GM18858 (cell line): ENCODE measurements at regions not wholly inside any gene's neighbourhood (a gene's known extent, or its start where the extent isn't known, plus 50 kb on each side); places are given as distances from the start of the nearest gene placed in this dataset.

Experiments
- ATAC-seq: cut with Tn5 transposase; IDR thresholded peaks from one replicate; pipeline ENCODE4 v1.9.1; 2021; ENCODE audit not compliant: unreplicated experiment

DNA sequence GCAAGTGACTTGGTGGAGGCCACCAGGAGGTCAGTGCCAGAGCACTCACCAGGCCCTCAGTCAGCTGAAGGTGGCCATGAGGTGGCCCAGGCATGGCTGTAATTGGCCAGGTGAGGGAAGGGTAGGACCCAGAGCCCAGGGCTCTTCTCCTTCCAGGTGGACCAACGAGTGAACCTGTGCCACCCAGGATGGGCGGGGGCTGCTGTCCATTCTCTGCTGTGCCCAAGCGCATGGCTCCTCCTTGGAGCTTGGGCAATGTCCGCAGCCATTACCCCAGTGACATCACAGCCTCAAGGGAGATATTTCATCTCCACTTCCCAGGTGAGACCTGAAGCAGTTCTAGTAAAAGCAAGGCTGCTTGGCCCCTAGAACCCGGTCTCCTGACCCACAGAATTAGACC lies 303.0 kb upstream of the FOXF1 start:
- ATAC-seq, result no peak

DNA sequence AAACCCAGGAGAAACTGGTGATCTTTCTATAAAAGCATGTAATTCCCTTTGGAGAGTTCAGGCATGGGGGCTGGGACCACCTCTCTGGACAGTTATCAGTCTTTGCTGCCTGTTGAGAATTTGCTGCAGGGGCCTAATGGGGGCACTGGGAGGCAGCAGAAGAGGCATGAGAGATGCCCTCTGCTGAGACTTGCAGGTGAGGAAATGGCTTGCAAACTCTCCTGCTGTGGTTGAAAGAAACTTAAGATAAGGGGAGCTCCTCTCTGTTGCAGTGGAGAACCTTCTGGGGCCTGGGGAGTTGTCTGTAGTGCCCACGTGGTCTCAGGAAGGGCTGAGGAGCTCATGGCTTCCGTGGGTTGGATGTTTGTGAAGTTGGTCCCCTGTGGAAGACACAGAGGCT lies 301.1 kb upstream of the FOXF1 start:
- ATAC-seq, result no peak

DNA sequence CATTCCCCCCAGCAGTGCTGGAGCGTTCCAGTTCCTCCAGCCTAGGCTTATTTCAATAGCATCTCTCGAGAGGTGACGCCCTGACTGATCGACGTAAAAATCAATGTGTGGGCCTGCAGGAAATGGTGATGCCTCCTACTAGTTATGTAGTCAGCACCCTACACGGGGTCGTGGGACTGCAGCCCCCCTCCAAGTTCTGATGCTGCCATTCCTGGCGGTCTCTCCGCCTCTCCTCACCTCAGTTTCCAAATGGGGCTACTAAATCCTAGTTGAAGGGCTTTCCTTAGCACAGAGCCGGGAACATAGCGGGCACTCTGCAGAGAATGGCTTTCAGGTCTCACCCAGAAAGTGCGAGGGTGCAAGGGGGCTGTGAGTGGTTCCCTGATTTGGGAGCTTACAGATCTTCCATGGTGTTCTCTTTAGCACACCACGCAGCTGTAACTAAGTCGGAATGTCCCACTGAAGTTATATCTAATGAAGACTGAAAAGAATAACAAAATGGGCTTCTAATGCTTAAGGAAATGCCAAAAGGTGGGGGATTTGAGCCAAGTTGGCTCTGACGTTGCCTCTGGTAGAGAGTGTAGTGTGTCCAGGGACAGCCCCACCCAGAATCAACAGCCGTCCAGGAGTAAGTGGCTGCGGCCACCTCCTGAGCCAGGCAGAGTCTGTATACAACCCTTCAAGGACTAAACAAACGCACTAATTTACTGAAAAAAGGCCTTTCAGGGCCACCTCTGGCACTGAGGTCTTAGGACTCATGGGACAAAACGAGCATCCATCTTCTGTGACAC lies 299.7 kb upstream of the FOXF1 start:
- ATAC-seq, result no peak

DNA sequence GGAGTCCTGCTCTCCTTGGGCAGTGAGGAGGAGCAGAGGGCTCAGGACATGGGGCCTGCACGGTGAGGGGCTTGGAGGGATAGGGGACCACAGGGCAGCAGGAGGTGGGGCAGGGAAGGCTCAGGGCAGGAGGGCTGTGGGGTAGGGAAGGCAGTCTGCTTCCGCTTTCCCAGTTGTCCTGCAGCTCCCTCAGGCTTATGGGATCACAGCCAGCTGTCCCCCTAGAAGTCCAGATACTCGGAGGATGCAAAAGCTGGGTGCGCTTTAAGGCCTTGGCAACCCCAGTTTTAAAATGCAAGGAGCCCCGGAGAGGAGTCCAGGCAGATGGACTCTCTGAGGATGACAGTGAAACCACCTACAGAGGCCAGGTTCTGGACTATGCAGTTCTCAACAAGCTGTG lies 299.1 kb upstream of the FOXF1 start:
- no peak for ATAC-seq

DNA sequence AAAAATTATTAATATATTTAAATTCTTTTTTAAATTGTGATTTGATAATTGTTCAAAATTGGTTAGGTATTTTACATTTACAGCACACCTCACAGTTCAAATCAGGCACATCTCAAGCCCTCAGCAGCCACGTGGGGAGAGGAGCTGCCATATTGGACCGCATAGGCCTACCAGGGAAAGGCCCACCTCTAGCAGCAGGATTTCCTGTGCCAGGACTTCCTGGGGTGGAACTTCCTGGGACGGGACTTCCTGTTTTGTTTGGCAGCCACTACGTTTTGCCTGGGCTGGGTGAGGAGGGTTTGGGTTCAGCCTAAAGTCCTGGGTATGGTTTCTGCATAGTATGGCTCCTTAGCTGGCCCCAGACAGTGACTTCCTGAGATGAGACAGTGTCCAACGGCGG lies 298.5 kb upstream of the FOXF1 start:
- ATAC-seq, result no peak

DNA sequence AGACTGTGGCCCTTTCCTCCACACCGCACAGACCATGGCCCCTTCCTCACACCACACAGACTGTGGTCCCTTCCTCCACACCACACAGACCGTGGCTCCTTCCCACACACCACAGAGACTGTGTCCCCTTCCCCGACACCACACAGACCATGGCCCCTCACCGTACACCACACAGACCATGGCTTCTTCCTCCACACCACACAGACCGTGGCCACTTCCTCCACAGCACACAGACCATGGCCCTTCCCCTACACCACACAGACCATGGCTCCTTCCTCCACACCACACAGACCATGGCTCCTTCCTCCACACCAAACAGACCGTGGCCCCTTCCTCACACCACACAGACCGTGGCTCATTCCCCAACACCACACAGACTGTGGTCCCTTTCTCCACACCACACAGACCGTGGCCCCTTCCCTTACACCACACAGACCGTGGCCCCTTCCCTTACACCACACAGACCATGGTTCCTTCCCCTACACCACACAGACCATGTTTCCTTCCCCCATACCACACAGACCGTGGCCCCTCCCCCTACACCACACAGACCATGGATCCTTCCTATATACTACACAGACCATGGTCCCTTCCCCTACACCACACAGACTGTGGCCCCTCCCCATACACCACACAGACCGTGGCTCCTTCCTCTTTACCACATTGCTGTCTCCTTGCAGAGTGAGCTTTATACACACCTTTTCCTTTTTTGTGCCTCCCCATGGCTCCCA lies 297.5 kb upstream of the FOXF1 start:
- no peak for ATAC-seq

DNA sequence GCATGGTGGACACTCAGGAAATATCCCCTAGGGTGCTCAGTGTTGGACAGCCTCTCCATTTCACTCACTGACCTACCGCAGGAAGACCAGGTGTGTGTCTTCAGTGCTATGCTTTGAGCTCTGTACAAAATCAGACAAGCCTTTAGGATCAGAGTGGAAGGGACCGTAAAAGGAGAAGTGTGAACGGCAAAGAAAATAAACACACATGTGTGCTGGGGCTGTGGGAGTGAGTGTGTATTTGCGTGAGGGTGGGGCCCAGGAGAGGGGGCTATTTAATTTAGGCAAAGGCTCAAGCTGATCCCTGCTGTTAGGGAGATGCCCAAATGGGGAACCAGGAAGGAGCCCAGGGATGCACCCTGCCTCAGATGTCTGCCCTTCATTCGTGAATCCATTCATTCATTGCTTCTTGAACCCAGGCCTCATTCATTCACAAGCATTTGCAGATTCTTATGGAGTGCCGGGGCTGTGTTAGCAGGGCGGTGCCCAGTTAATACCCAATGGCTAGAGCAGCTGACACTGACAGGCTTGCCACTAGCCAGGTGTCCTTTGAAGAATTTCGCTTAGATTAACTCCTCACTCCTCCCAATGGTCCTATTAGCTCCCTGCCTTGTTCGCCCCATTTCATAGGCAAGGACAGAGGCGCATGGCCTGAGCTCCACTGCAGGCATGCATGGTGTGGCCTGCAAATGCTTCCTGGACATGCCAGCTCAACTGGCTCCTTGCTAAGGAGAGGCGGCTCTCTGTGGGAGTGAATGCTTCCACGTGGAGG lies 296.7 kb upstream of the FOXF1 start:
- no peak for ATAC-seq

DNA sequence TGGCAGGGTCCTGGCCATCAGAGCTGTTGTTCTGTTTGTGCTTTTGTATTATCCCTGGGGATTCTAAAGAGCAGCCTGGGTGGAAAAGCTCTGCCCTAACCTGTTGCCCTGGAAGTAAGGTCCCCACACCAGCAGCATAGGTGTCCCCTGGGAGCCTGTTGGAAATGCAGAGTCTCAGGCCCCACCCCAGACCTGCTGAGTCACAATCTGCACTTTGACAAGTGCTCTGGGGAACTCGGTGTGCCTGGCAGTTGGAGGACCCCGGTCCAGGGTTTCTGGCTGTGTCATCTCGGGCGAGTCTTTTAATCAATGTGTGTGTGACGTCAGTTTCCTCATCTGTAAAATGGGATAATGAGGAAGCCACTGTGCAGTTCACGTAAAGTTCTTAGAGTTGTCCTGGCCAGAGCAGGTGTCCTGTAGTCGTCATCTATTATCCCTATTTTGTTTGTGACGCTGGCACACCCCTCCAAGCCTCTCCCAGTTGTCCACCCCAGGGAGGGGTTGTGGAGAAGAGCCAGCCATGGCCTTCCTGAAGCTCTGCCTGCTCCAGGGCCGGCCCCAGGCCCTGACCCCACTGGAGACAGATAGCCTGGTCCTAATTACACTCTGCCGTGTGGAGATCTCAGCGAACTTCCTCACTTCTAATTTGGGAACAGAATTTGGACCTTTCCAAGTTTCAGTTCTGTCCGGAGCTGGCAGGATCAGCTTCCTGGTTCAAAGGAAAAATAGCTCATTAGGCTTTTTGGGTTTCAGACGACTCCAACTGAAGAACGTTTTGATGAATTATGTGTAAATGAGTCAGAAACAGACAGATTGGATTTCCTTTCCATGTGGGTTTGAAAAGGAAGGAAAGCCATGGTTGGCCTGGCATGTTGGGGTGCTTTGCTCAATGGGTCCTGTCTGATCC lies 295.7 kb upstream of the FOXF1 start:
- ATAC-seq, result no peak

DNA sequence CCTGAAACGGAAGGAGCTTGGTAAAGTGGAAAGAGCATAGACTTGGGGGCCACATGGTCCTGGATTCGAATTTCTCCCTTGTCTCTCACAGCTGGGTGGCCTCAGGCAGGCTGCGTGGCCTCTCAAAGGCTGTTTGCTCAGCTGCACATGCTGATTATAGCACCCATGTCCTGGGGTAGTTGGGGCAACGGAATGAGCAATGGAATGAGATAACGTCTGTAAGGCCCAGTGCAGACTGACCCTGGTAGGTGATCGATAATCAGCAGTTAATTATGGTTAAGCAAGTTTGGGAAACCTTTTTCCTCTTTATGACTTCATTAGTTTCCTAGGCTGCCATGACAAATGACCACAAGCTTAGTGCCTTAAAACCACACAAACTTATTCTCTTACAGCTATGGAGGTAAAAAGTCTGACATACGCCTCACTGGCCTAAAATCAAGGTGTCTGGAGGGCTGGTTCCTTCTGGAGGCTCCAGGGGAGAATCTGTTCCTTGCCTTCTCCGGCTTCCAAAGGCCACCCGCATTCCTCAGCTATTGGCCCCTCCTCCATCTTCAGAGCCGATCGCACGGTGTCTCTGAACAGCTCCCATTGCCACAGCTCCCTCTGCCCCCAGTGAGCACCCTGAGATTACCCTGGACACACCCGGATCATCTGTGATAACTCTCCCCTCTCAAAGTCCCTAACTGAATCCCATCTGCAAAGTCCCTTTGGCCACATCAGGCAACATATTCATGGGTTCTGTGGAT lies 294.9 kb upstream of the FOXF1 start:
- no peak for ATAC-seq

DNA sequence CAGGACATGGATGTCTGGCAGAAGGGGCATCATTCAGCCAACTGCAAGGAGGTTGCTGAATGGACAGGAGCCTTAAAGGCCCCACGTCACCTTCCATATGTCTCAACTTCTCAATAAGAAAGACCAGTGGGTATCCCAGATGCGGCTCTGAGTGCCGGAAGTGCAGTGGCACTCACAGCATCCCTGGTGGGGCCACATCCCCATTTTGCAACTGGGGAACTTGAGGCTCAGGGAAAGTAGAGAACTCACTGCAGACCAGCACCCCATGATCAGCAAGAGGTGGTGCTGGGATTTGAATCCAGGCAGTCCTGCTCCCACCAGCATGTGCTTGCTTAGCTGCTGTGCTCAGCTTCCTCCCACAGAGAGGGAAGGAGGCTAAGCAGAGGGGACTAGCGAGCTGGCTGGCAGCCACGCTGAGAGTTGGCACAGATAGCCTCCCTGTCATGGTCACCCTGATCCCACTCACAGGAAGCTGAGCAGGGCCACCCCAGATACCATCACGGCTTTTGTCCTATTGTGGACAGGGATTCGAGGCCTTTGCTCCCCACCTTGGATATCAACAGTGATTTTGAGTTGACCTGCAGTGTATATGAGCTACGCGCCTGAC lies 294.2 kb upstream of the FOXF1 start:
- no peak for ATAC-seq

DNA sequence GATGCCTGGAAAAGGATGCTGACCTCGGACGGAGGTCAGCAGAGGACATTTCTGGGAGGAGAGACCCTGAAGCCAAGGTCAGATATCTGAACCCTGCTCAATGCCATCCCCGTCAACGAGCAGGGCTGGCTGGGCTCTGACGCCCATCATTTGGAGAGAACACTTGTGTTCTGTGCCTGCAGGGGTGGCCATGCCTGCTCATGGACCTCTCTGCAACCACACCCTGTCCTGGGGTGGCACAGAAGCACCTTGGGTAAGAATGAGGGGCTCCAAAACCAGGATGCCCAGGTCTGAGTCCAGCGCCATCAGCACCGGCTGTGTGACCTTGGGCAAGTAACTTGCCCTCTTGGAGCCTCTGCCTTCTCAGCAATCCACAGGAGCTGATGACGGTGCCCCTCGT lies 293.7 kb upstream of the FOXF1 start:
- ATAC-seq, result no peak

DNA sequence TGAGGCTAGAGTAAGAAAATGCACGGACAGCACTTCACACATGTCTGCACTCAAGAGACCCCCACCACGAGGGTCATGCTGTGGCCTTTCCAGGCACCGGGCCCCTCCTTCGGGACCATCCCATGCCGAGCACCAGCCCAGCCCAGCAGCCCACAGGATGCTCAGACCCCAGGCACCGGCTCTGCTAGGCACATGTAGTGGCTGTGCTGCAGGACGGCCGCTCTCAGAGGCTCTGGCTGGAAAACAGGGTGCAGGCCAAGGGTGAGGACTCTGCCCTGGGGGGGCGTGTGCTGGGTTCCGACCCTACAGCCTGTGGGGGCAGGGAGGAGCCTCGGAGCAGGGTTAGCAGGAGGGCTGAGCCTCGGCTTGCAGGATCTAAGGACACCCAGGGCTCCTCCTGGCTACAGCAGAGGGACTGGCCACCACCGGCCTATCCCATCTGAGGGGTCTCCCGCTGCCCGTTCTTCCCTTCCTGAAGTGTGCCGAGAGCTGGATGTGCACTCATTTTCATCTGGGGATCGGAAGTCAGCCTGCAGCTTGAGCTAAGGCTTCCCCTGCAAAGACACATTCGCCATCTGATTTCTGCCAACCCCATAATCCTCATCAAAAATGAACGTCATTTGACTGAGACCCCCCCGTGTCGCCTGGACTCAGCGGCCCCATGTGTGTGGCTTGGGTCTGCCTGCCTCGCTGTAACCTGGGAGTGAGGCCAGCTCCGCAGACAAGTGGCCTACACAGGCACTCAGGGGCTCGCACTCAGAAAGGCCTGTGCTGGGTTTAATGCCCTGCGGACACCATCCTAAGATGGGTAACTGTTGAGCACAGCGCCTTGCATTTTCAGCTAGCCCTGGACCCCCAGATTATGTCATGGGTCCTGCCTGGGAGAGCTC lies 293.1 kb upstream of the FOXF1 start:
- no peak for ATAC-seq

DNA sequence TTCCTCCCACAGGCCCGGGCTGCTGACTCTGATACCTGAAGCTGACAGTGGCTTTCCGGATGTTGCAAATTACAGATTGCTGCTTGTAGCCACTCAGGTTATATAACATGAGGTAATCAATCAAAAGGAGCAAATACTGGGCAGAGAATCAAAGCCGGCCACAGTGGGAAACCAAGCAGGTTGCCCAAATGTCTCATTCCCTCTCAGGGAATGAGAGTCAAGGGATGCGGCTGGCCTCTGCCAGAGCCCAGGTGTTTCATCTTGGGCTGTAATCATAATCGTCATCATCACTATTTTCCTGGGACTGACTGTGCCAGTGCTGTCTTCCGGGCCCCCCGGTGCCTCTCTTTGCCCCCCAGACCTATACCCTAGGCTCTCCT lies 292.4 kb upstream of the FOXF1 start:
- no peak for ATAC-seq

DNA sequence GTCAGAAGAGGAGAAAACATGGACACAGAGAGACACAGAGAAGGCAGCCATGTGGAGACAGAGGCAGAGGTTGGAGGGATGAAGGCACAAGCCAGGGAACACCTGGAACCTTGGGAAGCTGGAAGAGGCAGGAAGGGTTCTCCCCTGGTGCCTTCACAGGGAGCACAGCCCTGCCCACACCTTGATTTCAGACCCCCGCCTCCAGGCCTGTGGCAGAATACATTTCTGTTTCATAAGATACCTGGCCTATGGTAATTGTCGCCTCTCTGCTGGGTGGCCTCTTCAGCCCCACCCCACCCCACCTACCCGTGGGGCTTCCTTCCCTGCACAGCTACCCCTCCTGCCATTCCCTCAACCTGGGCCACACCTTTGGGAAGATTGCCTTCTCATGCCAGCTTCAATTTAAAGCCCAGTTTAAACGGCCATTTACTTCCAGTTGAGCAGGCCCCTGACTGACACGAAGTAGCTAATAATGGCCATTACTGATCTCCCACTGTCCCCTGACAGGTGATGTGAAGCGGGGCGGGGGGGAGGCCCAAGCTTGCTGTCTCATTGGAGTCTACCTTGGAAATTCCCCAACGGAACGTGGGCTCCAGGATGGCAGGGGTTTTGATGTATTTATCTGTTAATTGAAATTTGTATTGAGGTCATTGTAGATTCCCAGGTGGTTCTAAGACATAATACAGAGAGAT lies 291.7 kb upstream of the FOXF1 start:
- ATAC-seq, result no peak

DNA sequence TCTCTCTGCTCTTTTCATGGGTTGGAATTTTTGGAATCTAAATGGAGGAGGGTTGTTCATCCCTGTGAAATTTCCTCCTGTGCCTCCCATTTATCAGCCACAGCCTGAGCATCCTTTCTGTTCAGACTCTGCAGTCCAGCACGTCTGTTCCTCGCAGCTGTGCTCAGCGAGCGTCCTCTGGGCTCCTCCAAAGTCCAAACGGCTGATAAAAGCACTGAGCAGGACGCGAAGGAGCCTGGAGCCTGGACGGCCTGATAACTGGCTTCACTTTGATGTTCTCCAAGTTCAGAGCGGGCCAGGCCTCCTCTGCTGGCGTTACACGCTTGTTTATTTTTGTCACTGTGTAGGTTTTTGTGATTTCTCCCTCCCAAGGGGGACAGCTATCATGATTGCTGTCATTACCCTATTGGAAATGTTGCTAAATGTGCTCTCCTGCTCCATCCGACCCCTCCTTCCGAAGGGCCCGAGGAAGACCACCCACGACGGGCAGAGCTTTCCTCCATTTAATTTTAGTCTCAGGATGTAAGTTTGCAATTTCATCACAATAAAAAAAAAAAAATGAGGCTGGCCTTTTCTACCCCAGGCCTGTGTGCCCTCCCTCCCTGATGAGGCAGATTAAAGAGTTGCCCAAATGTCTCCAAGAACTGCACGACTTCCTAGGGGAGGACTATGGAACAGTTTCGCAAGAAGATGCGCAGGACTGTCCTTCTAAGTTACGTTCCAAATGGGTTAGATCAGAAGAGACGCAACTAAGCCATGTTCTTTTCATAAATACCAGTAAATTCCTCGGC lies 290.5 kb upstream of the FOXF1 start:
- no peak for ATAC-seq

DNA sequence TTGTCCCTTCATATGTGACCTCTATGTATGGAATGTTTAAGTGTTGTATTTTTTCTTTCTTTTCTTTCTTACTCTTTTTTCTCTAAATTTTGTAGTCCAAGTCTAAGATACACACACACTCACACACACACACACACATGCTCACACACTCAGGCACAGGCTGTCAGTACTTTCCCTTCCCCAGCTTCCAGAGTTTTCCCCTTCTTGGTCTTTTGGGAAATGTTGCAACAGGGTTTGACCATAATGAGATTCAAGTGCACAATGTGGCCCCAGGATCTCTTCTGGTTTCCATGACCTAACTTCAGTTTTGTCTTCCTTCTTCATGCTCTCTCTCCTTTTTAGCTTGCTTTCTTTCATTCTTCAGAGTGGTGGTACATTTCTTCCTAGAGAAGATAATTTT lies 289.8 kb upstream of the FOXF1 start:
- ATAC-seq, result no peak

DNA sequence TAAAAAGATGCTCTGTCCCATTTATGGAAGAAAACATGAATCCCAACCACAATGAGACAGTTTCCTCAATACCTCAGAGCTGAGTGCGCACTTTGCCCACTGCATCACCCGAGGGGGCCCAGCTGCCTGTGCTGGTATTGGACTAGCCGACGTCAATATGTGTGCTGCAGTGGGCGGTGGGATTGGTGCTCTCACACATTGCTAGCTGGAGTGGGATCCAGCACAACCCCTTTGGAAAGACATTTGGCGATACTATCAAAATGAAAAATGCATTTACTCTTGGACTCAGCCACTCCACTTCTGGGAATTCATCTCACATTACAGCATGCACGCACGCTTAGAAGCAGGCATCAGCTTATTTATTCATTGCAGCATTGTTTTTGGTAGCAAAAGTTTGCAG lies 289.2 kb upstream of the FOXF1 start:
- no peak for ATAC-seq
